H1 (cell line): ENCODE measurements at regions not wholly inside any gene's neighbourhood (a gene's known extent, or its start where the extent isn't known, plus 50 kb on each side); places are given as distances from the start of the nearest gene placed in this dataset.

Experiments used
- CBX5 ChIP-seq: fragments of 300-800, 300-1000 bp; sonication (generic); IDR thresholded peaks from 2 replicates; pipeline ENCODE4 v1.7.1; 2016; ENCODE audit warnings: antibody characterized with exemption, low read length, low read depth
- CHD1 ChIP-seq: IDR thresholded peaks from 2 replicates; pipeline ENCODE4 v1.6.1; 2012; ENCODE audit warnings: low read depth, low read length, improper control_type of control experiment
- RAD21 ChIP-seq, 2 experiments: IDR thresholded peaks in 1 of 2; conservative IDR thresholded peaks in 1 of 2; 2 replicates each; pipeline ENCODE4 v1.6.1; 2011; ENCODE audit warnings: low read depth in 2 of 2, low read length in 2 of 2, improper control_type of control experiment in 1 of 2, inconsistent platforms in 1 of 2, mild to moderate bottlenecking in 1 of 2, moderate library complexity in 1 of 2
- RFX5 ChIP-seq: IDR thresholded peaks from 2 replicates; pipeline ENCODE4 v1.6.1; 2011; ENCODE audit warnings: low read depth, low read length, improper control_type of control experiment, borderline replicate concordance

- TF ChIP-seq RFX5 = no peak
- TF ChIP-seq CBX5 = no peak
- TF ChIP-seq RAD21 (IDR thresholded peaks at IDR 0.05 in 1 of 2, conservative IDR thresholded peaks at IDR 0.05 in 1 of 2; ENCODE audit: low read depth in 2 of 2, low read length in 2 of 2) = no peak
- TF ChIP-seq CHD1 = no peak
Observed at GRCh38 chr7:153566324-153566723, 485.9 kb upstream of the DPP6 start (continued).
